HG03108 (cell line): ENCODE measurements at regions not wholly inside any gene's neighbourhood (a gene's known extent, or its start where the extent isn't known, plus 50 kb on each side); places are given as distances from the start of the nearest gene placed in this dataset.

Source experiments
- ATAC-seq: cut with Tn5 transposase; IDR thresholded peaks from one replicate; pipeline ENCODE4 v1.9.1; 2021; ENCODE audit warnings: moderate library complexity; ENCODE audit not compliant: unreplicated experiment

DNA sequence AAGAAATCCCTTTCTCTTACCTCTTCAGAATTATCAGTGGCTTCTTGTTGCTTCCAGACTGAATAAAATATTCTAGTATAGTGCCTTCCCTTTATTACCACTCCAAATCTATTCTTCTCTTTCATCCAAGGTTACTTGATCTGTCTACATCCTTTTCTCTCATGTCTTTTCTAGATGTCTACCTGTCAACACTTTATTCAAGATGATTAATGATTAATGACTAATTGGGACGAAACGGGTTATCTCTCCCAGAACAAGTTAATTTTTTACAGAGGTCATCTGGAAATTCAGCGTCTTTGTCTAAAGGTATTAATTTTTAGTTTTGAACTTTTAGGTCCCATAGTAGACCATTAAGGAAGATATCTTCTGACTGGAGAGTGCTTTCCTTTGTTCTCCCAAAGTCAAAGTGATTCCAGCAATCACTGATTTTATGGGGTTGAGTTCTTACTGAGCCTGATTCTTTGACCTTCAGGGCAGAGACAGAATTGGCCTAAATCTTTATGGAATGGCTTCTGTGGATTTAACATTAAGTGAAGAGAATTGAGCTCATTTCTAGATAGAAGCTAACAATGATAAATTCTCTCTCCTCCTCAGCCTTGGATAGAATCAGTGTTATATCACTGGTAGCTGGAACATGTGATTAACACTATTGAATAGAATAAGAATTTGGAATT, 335.4 kb upstream of the TEX13C start:
- ATAC-seq: no peak

DNA sequence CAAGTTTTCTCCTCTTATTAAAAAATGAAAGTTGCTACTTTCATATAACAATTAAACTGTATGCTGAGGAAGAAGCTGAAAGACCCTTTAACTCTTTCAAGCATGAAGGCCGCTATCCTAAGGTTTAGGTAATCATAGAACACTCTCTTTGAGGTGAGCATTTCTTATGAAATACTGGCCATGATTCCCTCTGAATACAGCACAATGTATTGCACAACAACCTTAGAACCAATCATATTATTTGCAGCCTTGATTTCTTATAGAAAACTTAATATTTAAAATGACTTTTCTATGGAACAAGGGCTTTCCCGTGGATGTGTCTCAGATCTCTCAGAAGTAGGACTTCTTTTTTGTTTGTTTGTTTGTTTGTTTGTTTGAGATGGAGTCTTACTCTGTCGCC, 333.4 kb upstream of the TEX13C start:
- ATAC-seq: no peak

DNA sequence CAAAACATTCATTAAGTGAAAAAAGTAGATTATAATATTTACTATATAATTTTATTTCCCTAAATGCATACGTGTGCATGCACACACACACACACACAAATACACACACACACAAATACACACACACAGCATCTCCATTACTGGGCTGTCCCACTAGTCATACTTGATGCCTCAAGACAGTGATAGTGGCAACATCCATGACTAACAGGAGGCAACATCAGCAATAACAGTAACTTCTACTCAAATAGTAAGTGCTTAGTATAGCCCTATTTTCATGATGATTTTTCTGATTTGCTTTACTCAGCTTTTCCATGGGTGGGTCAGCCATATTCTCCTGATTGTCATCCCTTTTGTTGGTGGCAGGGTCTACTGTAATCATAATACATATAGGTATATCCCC, 325.9 kb upstream of the TEX13C start:
- no peak for ATAC-seq

DNA sequence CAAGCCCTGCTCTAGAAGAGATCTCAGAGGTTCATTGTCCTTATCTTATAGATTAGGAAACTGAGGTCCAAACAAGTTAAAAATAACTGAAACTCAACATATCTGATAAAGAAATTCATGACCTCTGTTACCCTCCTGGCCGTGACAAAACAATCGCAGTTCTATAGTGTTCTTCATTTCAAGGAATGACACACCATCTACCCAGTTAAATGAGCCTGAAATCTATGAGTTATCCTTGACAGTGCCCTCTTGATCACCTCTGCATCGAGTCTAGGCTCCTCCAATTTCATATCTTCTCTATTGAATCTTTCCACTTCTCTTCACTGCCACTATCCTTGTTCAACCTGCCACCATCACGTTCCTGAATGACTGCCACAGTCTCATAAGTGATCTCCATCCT, 325.3 kb upstream of the TEX13C start:
- no peak for ATAC-seq

DNA sequence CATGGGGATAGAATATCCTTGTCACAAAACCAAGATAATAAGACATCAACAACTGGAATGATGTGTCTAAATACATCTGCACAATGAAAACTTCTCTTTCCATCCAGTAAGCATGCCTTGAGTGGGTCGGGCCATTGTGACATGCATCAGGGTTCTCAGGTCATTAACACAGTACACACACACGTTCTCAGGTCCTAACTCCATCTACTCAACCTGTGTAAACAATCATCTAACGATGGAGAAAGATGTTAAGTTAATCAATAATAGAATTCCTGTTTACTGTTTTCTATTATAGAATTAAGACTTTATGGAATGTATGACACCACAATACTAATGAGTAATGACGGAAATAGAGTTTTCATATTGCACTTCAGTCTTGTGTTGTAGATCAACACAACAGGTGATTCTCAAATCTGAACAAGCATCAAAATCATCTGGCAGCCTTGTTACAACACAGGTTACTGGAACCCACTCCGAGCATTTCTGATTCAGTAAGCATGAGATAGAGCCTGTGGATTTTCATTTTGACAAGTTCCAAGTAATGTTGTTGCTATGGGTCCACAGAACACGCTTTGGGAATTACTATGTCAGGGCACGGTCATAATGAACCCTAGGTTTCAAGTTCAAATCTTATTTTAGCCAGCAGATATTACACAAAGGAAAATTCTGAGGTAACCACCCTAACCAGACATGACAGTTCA, 315.8 kb upstream of the TEX13C start:
- ATAC-seq: no peak

DNA sequence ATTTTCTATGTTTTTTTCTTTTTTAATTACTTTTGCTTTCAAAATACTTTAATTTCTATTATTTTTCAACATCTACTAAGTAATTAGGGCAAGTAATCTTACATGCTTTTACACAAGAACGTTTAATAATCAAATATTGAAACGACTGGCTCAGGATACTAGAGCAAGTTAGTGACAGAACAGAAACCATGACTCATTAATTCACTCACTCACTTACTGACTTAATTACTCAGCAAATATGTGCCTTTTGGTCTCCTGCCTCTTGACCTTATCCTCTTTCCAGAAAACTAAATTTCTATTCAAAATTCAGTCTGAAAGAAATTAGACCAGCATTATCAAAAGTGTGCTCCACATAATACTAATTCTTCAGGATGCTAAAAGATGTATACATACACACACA, 314.9 kb upstream of the TEX13C start:
- ATAC-seq: no peak

DNA sequence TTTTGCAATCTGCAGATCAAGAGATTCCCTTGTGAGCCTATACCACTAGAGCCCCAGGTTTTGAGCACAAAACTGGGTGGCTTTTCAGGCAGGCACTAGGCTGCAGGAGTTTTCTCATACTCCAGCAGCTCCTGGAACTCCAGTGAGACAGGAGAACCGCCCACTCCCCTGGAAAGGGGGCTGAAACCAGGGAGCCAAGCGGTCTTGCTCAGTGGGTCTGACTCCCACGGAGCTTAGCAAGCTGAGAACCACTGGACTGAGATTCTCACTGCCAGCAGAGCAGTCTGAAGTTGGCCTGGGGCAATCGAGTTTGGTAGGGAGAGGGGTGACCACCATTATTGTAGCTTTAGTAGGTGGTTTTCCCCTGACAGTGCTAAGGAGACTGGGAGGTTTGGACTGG, 313.8 kb upstream of the TEX13C start:
- no peak for ATAC-seq

DNA sequence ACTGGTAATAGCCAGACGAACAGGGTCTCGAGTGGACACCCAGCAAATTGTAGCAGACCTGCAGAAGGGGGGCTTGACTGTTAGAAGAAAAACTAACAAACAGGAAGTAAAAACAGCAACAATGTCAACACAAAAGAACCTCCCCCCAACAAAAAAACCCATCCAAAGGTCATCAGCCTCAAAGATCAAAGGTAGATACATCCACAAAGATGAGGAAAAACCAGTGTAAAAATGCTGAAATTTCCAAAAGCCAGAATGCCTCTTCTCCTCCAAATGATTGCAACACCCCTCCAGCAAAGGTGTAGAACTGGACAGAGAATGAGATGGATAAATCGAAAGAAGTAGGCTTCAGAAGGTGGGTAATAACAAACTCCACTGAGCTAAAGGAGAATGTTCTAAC, 313.0 kb upstream of the TEX13C start:
- ATAC-seq: no peak

DNA sequence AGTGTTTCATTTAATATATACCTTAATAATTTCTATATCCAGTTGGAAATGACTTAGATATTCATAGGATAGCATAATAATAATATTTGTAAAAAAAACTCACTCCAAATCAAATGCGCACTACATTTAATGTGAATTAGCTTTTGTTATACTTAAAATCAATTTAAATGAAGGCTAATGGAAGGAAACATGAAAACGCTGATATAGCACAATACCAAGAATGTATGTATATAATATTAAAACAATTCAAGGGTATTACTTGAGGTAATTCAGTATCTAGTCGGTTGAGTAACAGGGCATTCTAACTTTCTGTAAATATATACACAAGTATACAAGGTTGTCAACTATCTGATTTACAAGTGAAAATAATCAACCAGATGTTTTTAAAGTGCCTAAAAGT, 307.1 kb upstream of the TEX13C start:
- ATAC-seq: no peak

DNA sequence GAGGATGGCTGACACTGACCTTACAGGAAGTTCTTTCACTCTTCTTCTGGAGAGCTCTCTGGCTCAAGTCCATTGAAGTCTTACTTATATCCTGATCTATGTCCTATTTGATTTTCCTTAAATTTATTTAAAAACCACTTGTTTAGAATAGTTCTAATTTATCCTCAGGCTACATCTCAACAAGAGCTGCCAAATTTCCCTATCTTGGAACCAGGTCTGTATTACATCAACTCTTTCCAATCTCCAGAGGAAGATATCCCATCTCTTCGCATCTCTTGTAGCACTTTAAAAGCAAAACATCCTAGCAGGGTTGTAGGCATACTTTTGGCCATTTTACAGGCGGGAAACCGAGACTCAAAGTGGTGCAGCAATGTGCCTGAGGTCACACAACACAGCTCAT, 290.5 kb upstream of the TEX13C start:
- ATAC-seq: no peak
